ENCODE measurements at regions not wholly inside any gene's neighbourhood (a gene's known extent, or its start where the extent isn't known, plus 50 kb on each side); places are given as distances from the start of the nearest gene placed in this dataset.

DNA sequence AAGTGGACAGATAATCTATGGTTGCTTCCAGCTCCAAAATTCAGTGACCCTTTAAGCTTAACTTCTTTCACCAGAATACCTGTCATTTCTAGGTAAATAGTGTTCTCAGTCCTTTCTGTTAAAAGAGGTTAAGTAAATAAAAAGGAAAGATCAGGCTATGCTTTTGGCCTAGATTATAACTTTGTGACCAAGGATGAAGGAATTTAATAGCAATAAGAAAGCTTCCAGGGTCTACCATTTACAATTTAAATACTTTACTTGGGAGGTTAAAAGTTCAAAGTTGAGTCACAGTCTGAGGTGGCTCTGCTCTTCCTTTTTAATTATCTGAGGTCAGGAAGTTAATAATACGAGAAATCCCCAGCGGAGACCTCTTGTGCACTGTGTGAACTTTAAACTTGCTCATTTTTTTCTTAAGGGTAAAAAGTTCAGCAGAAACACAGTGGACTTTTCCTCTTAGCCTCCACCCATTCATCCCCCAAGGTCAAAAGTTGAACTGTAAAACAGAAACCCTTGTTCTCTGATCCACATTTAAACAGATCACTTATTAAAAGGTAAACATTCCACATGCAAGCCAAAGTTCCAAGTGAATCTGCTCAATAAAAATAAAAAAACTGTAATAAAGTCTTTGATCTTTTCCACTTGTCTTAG lies 187.1 kb downstream of the NRIP1 start:
- TF ChIP-seq ZNF274 (IDR thresholded peaks at IDR 0.05; ENCODE audit: low read depth, low read length) (no peak), SUZ12 (IDR thresholded peaks at IDR 0.05; ENCODE audit: extremely low read depth, insufficient read depth, insufficient read length) (no peak), YY1 (IDR thresholded peaks at IDR 0.05; ENCODE audit: insufficient read depth, insufficient read length) (no peak)
- Histone ChIP-seq H3K4me1 (ENCODE audit: insufficient read depth, insufficient read length) (no peaks in the 10 kb centered on the region), H3K9me3 (ENCODE audit: insufficient read depth, low read length) (no peaks in the 10 kb centered on the region), H3K36me3 (ENCODE audit: insufficient read depth, insufficient read length, low read length) (no peaks in the 10 kb centered on the region), H3K27me3 (ENCODE audit: insufficient read depth, insufficient read length) (no peaks in the 10 kb centered on the region), H3K9ac (ENCODE audit: insufficient read length, low read depth) (no peak overlapping the region), H3K4me3 (ENCODE audit: insufficient read length, low read depth) (no peak overlapping the region)
- no peak for DNase-seq (ENCODE audit: low read depth, low spot score)

DNA sequence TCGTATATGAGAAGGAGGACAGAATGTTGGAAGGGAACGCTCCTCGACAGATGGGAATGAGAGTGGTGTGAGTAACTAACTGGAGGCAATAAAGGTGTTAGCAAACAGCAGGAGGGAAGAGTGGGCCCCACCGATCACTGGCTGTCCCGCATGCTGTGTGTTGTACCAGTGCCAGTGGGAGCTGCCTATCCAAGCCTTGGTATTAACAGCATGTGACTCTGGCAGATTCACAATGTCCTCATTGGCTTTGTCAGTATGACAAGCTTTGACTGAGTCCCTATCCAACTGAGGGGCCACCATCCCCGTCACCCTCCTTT lies 188.3 kb downstream of the NRIP1 start:
- Histone ChIP-seq H3K4me1 (ENCODE audit: insufficient read depth, insufficient read length) (no peaks in the 10 kb centered on the region), H3K27me3 (ENCODE audit: insufficient read depth, insufficient read length) (no peaks in the 10 kb centered on the region), H3K9ac (ENCODE audit: insufficient read length, low read depth) (no peak overlapping the region), H3K36me3 (ENCODE audit: insufficient read depth, insufficient read length, low read length) (no peaks in the 10 kb centered on the region), H3K9me3 (ENCODE audit: insufficient read depth, low read length) (no peaks in the 10 kb centered on the region), H3K4me3 (ENCODE audit: insufficient read length, low read depth) (no peak overlapping the region)
- DNase-seq (ENCODE audit: low read depth, low spot score), result no peak
- TF ChIP-seq SUZ12 (IDR thresholded peaks at IDR 0.05; ENCODE audit: extremely low read depth, insufficient read depth, insufficient read length) (no peak), ZNF274 (IDR thresholded peaks at IDR 0.05; ENCODE audit: low read depth, low read length) (no peak)

DNA sequence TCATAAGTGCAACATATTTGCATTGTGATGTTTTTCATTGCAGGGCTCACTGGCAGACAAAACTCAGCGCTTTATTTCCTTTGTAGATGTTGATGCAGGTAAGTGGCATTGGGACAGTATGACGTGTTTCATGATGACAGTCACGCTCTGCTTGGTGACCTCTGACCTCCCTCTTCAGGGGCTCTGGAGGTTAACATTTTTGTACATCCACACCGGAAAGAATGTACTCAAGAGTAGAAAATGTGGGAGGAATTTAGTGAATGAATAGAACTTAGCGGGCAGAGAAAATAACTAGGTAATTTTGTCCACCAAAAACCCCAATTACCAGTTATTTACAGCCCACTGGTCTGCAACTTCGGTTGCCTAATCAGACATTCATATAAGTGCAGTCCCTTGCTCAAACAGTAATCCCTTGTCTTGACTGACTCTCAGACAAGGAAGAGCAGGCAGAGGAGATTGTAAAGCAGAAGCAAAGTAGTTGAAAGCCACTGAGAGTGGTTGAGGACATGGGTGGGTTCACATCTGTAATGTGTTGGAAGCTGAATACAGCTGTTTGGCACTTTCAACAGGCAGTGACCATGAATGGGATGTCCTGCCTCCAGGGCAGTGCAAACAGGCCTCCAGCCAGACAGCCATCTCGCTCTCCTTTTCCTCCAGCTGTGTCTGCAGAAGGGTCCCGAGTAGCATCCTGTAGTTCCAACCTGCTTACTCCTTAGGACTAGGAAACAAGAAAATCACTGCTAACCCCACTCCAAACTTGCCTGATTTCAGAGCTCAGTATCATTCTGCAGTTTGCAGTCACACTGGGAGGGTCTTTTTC lies 188.9 kb downstream of the NRIP1 start:
- no peaks in the 10 kb centered on the region for H3K4me1 ChIP-seq (ENCODE audit: insufficient read depth, insufficient read length)
- H3K9me3 ChIP-seq (ENCODE audit: insufficient read depth, low read length), result no peaks in the 10 kb centered on the region
- H3K36me3 ChIP-seq (ENCODE audit: insufficient read depth, insufficient read length, low read length), result no peaks in the 10 kb centered on the region
- TF ChIP-seq SUZ12 (IDR thresholded peaks at IDR 0.05; ENCODE audit: extremely low read depth, insufficient read depth, insufficient read length) (no peak), ZNF274 (IDR thresholded peaks at IDR 0.05; ENCODE audit: low read depth, low read length) (no peak)
- no peak overlapping the region for H3K9ac ChIP-seq (ENCODE audit: insufficient read length, low read depth)
- H3K27me3 ChIP-seq (ENCODE audit: insufficient read depth, insufficient read length), result no peaks in the 10 kb centered on the region
- no peak overlapping the region for H3K4me3 ChIP-seq (ENCODE audit: insufficient read length, low read depth)
- DNase-seq (ENCODE audit: low read depth, low spot score), result no peak

DNA sequence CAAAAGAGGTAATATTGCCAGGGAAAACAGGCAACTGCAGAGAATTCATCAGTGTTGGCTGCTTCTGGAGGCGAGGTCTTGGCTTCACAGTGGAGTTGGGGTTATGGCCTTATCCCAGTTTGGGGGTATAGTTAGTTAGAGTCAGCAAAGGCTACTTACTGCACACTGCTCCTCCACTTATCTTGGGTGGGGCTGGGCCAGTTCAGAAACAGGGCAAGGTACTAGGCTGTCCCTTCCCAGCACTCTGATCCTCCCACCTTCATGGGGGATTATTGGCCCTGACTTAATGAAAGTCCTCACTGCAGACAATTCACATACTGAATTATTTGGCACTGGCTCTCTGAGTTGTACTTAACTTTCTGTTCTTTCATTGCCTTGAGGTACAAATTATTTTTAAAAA lies 189.6 kb downstream of the NRIP1 start:
- TF ChIP-seq SUZ12 (IDR thresholded peaks at IDR 0.05; ENCODE audit: extremely low read depth, insufficient read depth, insufficient read length), result no peak
- no peak for TF ChIP-seq YY1 (IDR thresholded peaks at IDR 0.05; ENCODE audit: insufficient read depth, insufficient read length)
- no peak for TF ChIP-seq ZNF274 (IDR thresholded peaks at IDR 0.05; ENCODE audit: low read depth, low read length)
- H3K9ac ChIP-seq (ENCODE audit: insufficient read length, low read depth), result no peak overlapping the region
- no peaks in the 10 kb centered on the region for H3K27me3 ChIP-seq (ENCODE audit: insufficient read depth, insufficient read length)
- no peak for DNase-seq (ENCODE audit: low read depth, low spot score)
- no peak overlapping the region for H3K4me3 ChIP-seq (ENCODE audit: insufficient read length, low read depth)
- no peaks in the 10 kb centered on the region for H3K4me1 ChIP-seq (ENCODE audit: insufficient read depth, insufficient read length)
- no peaks in the 10 kb centered on the region for H3K9me3 ChIP-seq (ENCODE audit: insufficient read depth, low read length)
- H3K36me3 ChIP-seq (ENCODE audit: insufficient read depth, insufficient read length, low read length), result no peaks in the 10 kb centered on the region

DNA sequence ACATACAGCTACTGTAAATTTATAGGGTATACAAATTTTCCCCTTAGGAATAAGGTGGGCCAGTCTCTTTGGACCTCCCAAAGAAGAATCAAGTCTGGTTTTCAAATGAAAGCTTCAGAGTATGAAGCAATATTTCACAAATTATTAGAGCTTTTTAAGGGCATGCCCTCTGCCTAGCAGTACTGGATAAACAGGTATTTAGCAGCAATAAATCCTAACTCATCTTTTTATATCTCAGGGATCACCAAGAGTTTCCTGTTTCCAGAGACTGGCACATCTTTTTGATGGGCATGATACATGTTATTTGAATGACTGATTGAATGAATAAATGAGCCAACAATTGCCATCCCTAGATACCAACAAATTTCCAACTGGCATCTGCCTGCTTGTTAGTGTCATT lies 190.4 kb downstream of the NRIP1 start:
- Histone ChIP-seq H3K9ac (ENCODE audit: insufficient read length, low read depth) (no peak overlapping the region), H3K4me3 (ENCODE audit: insufficient read length, low read depth) (no peak overlapping the region), H3K4me1 (ENCODE audit: insufficient read depth, insufficient read length) (no peaks in the 10 kb centered on the region), H3K36me3 (ENCODE audit: insufficient read depth, insufficient read length, low read length) (no peaks in the 10 kb centered on the region), H3K9me3 (ENCODE audit: insufficient read depth, low read length) (no peaks in the 10 kb centered on the region), H3K27me3 (ENCODE audit: insufficient read depth, insufficient read length) (no peaks in the 10 kb centered on the region)
- TF ChIP-seq ZNF274 (IDR thresholded peaks at IDR 0.05; ENCODE audit: low read depth, low read length) (no peak), SUZ12 (IDR thresholded peaks at IDR 0.05; ENCODE audit: extremely low read depth, insufficient read depth, insufficient read length) (no peak), YY1 (IDR thresholded peaks at IDR 0.05; ENCODE audit: insufficient read depth, insufficient read length) (no peak)
- no peak for DNase-seq (ENCODE audit: low read depth, low spot score)

DNA sequence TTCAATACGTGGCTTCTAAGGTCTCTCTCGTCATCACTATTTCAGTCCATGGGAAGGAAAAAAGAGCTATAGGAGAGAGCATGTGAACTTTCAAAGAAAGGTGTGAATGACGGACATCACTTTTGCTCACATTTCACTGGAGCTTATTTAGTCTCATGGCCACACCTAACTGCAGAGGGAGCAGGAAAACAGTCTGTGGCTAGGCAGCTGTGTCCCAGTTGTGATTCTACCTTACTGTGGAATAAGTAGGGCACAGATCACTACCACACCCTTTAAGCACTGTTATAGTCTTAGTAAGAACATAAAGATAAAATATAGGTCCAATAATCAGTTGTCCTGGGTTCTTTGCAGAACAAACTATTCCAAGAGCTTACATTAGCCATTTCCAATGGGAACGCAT lies 192.9 kb downstream of the NRIP1 start:
- Histone ChIP-seq H3K36me3 (ENCODE audit: insufficient read depth, insufficient read length, low read length) (no peaks in the 10 kb centered on the region), H3K27me3 (ENCODE audit: insufficient read depth, insufficient read length) (no peaks in the 10 kb centered on the region), H3K4me1 (ENCODE audit: insufficient read depth, insufficient read length) (no peaks in the 10 kb centered on the region), H3K4me3 (ENCODE audit: insufficient read length, low read depth) (no peak overlapping the region), H3K9ac (ENCODE audit: insufficient read length, low read depth) (no peak overlapping the region), H3K9me3 (ENCODE audit: insufficient read depth, low read length) (no peaks in the 10 kb centered on the region)
- no peak for DNase-seq (ENCODE audit: low read depth, low spot score)
- no peak for TF ChIP-seq YY1 (IDR thresholded peaks at IDR 0.05; ENCODE audit: insufficient read depth, insufficient read length)
- no peak for TF ChIP-seq SUZ12 (IDR thresholded peaks at IDR 0.05; ENCODE audit: extremely low read depth, insufficient read depth, insufficient read length)
- no peak for TF ChIP-seq ZNF274 (IDR thresholded peaks at IDR 0.05; ENCODE audit: low read depth, low read length)

DNA sequence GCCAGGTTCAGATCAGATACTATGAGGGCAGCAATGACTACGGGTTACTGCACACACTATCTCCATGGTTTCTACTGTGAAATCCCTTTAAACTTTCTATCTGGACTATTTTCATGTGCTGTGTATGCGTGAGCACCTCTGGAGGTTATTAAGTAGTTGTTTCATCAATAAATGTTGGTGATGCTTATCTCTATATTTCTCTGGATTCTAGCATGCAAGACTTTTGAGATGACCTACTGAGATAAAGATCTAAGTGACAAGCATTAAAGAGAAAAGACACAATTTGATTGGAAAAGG lies 194.0 kb downstream of the NRIP1 start:
- DNase-seq (ENCODE audit: low read depth, low spot score), result no peak
- no peak for TF ChIP-seq ZNF274 (IDR thresholded peaks at IDR 0.05; ENCODE audit: low read depth, low read length)
- no peak for TF ChIP-seq SUZ12 (IDR thresholded peaks at IDR 0.05; ENCODE audit: extremely low read depth, insufficient read depth, insufficient read length)
- no peak for TF ChIP-seq YY1 (IDR thresholded peaks at IDR 0.05; ENCODE audit: insufficient read depth, insufficient read length)
- Histone ChIP-seq H3K4me3 (ENCODE audit: insufficient read length, low read depth) (no peak overlapping the region), H3K36me3 (ENCODE audit: insufficient read depth, insufficient read length, low read length) (no peaks in the 10 kb centered on the region), H3K9ac (ENCODE audit: insufficient read length, low read depth) (no peak overlapping the region), H3K27me3 (ENCODE audit: insufficient read depth, insufficient read length) (no peaks in the 10 kb centered on the region), H3K4me1 (ENCODE audit: insufficient read depth, insufficient read length) (no peaks in the 10 kb centered on the region), H3K9me3 (ENCODE audit: insufficient read depth, low read length) (no peaks in the 10 kb centered on the region)
